Endothelial cell (in vitro differentiated cells): ENCODE measurements at regions not wholly inside any gene's neighbourhood (a gene's known extent, or its start where the extent isn't known, plus 50 kb on each side); places are given as distances from the start of the nearest gene placed in this dataset.
"Not testable (repeated sequence)": the region's sequence is repeated elsewhere in the genome, so short reads cannot be mapped to it uniquely, and the experiment has no call there.

Experiments used
- DNase-seq: peaks from one replicate; pipeline ENCODE4 v3.0.0; 2021; ENCODE audit warnings: low spot score
- H3K27ac Mint-ChIP-seq: one replicate; pipeline ENCODE4 v1.8.0; 2021; ENCODE audit warnings: mixed read lengths, inconsistent platforms; ENCODE audit not compliant: unreplicated experiment
- H3K27me3 Mint-ChIP-seq: one replicate; pipeline ENCODE4 v1.8.0; 2021; ENCODE audit warnings: mild to moderate bottlenecking, moderate library complexity, mixed read lengths, inconsistent platforms; ENCODE audit not compliant: unreplicated experiment
- H3K36me3 Mint-ChIP-seq: one replicate; pipeline ENCODE4 v1.8.0; 2021; ENCODE audit warnings: mild to moderate bottlenecking, low read depth, mixed read lengths, inconsistent platforms; ENCODE audit not compliant: unreplicated experiment
- H3K4me1 Mint-ChIP-seq: one replicate; pipeline ENCODE4 v1.8.0; 2021; ENCODE audit warnings: mild to moderate bottlenecking, mixed read lengths, inconsistent platforms; ENCODE audit not compliant: unreplicated experiment
- H3K4me3 Mint-ChIP-seq: one replicate; pipeline ENCODE4 v1.8.0; 2021; ENCODE audit warnings: mild to moderate bottlenecking, mixed read lengths, inconsistent platforms; ENCODE audit not compliant: unreplicated experiment
- H3K9me3 Mint-ChIP-seq: one replicate; pipeline ENCODE4 v1.8.0; 2021; ENCODE audit warnings: mixed read lengths, inconsistent platforms; ENCODE audit not compliant: unreplicated experiment
- CTCF ChIP-seq: fragments of 200-600 bp; sonication (generic); IDR thresholded peaks from one replicate; pipeline ENCODE4 v1.5.0; 2021; ENCODE audit warnings: antibody characterized with exemption; ENCODE audit not compliant: unreplicated experiment

GRCh38 chr10:62597226-62597625 lies 207.3 kb upstream of the ADO start:
- Mint-ChIP-seq H3K27ac (no peak overlapping the region), H3K27me3 (peaks cover 2% of the 10 kb centered on the region), H3K4me1 (peaks cover 3% of the 10 kb centered on the region), H3K36me3 (no peaks in the 10 kb centered on the region), H3K4me3 (no peak overlapping the region), H3K9me3 (no peaks in the 10 kb centered on the region)
- no peak for DNase-seq
- TF ChIP-seq CTCF, result no peak

- H3K4me1 Mint-ChIP-seq, result no peaks in the 10 kb centered on the region
- no peak for TF ChIP-seq CTCF
- no peak overlapping the region for H3K27ac Mint-ChIP-seq
- no peak for DNase-seq
- H3K4me3 Mint-ChIP-seq, result no peak overlapping the region
- no peaks in the 10 kb centered on the region for H3K36me3 Mint-ChIP-seq
- H3K9me3 Mint-ChIP-seq, result no peaks in the 10 kb centered on the region
- peaks cover 2% of the 10 kb centered on the region for H3K27me3 Mint-ChIP-seq
Measured at GRCh38 chr10:62599161-62599560, 205.4 kb upstream of the ADO start.

- H3K4me3 Mint-ChIP-seq, H3K9me3 Mint-ChIP-seq, H3K36me3 Mint-ChIP-seq, H3K4me1 Mint-ChIP-seq, H3K27me3 Mint-ChIP-seq, H3K27ac Mint-ChIP-seq, DNase-seq: not testable (repeated sequence)
Measured at GRCh38 chr10:62606551-62606950, 198.0 kb upstream of the ADO start.

GRCh38 chr10:62608189-62608875 lies 196.2 kb upstream of the ADO start:
- H3K4me3 Mint-ChIP-seq, DNase-seq, H3K27me3 Mint-ChIP-seq: not testable (repeated sequence)

GRCh38 chr10:62610649-62611229 lies 193.8 kb upstream of the ADO start:
- peak; percentile 68 for TF ChIP-seq CTCF
- Mint-ChIP-seq H3K4me3 (no peak overlapping the region), H3K27me3 (peaks cover 4% of the 10 kb centered on the region), H3K9me3 (no peaks in the 10 kb centered on the region), H3K27ac (no peak overlapping the region), H3K4me1 (peaks cover 4% of the 10 kb centered on the region), H3K36me3 (peaks cover 2% of the 10 kb centered on the region)
- DNase-seq, result peak; percentile 76

More at GRCh38 chr10:62608189-62608875, 196.2 kb upstream of the ADO start:
- not testable (repeated sequence) for H3K27ac Mint-ChIP-seq, H3K4me1 Mint-ChIP-seq, H3K36me3 Mint-ChIP-seq, H3K9me3 Mint-ChIP-seq

- Mint-ChIP-seq H3K27me3 (peaks cover 12% of the 10 kb centered on the region), H3K27ac (no peak overlapping the region), H3K36me3 (peaks cover 4% of the 10 kb centered on the region), H3K4me3 (no peak overlapping the region), H3K4me1 (peaks cover 28% of the 10 kb centered on the region), H3K9me3 (no peaks in the 10 kb centered on the region)
- no peak for TF ChIP-seq CTCF
- DNase-seq, result no peak
Measured at GRCh38 chr10:62613424-62613823, 191.1 kb upstream of the ADO start.
